ENCODE measurements at regions not wholly inside any gene's neighbourhood (a gene's known extent, or its start where the extent isn't known, plus 50 kb on each side); places are given as distances from the start of the nearest gene placed in this dataset.

DNA sequence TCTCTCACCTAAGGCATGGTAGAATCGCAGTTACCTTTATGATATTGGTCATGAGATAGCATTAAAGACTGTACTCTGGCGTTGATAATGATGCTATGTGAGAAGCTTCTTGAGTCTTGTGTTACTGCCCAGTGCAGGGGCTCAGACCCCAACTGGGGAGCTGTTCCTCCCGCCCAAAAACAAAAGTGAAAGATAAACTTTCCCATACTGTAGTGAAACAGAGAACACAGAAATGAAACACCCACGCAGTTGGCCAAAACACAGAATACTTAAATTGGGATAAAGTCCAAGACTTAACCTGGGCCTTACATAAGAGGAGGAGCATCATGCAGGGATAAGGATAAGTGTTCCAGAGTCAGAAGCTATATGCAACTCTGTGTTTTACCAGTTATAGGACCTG lies 130.6 kb downstream of the HHIPL2 start:
- no peak for DNase-seq (ENCODE audit: low spot score)
- TF ChIP-seq, protein P1, sequence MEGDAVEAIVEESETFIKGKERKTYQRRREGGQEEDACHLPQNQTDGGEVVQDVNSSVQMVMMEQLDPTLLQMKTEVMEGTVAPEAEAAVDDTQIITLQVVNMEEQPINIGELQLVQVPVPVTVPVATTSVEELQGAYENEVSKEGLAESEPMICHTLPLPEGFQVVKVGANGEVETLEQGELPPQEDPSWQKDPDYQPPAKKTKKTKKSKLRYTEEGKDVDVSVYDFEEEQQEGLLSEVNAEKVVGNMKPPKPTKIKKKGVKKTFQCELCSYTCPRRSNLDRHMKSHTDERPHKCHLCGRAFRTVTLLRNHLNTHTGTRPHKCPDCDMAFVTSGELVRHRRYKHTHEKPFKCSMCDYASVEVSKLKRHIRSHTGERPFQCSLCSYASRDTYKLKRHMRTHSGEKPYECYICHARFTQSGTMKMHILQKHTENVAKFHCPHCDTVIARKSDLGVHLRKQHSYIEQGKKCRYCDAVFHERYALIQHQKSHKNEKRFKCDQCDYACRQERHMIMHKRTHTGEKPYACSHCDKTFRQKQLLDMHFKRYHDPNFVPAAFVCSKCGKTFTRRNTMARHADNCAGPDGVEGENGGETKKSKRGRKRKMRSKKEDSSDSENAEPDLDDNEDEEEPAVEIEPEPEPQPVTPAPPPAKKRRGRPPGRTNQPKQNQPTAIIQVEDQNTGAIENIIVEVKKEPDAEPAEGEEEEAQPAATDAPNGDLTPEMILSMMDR (IDR thresholded peaks at IDR 0.05) = no peak
- no peak overlapping the region for H3K4me3 Mint-ChIP-seq (ENCODE audit: unreplicated experiment)
- H3K27me3 Mint-ChIP-seq (ENCODE audit: low read depth) = peaks cover 19% of the 10 kb centered on the region
- no peaks in the 10 kb centered on the region for H3K4me1 Mint-ChIP-seq (ENCODE audit: low read depth)
- H3K27ac Mint-ChIP-seq (ENCODE audit: unreplicated experiment) = no peak overlapping the region
- no peaks in the 10 kb centered on the region for H3K36me3 Mint-ChIP-seq (ENCODE audit: low read depth)
- H3K9me3 Mint-ChIP-seq (ENCODE audit: low read depth) = peaks cover 8% of the 10 kb centered on the region

DNA sequence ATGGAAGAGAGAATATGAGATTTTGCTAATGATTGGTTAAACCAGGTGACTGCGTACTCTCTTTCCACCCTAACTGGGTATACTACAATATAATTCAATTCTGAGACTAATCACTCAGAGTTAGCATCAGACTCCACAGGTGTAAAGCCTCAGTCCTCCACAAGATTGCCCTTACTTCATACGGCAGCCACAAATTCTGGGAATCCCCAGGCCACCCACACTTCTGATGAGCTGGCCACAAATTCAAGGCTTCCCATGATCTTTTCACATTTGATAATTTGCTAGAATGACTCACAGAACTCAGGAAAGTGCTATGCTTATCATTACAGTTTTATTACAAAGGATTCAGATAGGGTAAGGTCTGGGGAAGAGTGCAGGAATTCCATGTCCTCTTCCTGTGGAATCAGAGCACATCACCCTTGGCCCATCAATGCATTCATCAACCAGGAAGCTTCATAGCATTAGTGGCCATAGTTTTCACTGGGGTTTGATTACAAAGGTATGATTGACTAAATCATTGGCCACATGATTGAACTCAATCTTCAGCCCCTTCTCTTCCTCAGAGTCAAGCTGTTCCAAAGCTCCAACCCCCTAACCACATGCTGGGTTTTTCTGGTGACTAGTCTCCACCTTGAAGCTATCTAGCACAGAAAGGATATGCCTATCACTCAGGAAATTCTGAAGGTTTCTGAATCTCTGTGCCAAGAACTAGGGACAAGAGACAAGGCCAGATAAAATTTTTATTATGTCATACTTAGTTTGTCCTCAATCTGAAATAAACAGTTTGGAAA lies 131.7 kb downstream of the HHIPL2 start:
- peaks cover 11% of the 10 kb centered on the region for H3K9me3 Mint-ChIP-seq (ENCODE audit: low read depth)
- TF ChIP-seq, protein P1 (IDR thresholded peaks at IDR 0.05) = no peak
- H3K4me3 Mint-ChIP-seq (ENCODE audit: unreplicated experiment) = no peak overlapping the region
- DNase-seq (ENCODE audit: low spot score) = no peak
- no peaks in the 10 kb centered on the region for H3K36me3 Mint-ChIP-seq (ENCODE audit: low read depth)
- H3K27me3 Mint-ChIP-seq (ENCODE audit: low read depth) = peaks cover 12% of the 10 kb centered on the region
- H3K4me1 Mint-ChIP-seq (ENCODE audit: low read depth) = no peaks in the 10 kb centered on the region
- no peak overlapping the region for H3K27ac Mint-ChIP-seq (ENCODE audit: unreplicated experiment)

DNA sequence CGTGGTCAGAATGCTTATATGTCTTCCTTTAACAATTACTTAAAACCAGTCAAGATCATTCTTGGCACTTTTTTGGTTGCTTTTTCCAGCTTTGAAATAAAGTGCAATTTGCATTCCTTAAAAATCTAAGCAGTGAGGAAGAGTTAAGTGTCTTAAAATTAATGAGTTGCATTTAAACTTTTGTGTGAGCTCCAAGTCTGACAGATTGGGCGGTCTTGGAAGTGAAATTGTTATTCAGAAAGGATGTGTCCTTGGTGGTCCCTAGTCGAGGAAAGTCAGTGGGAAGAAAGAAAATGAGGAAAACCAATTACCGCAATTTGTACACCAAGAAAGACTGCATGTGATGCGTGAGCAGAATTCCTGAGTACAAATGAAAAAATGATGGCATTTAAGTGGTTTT lies 132.5 kb downstream of the HHIPL2 start:
- no peaks in the 10 kb centered on the region for H3K36me3 Mint-ChIP-seq (ENCODE audit: low read depth)
- H3K27ac Mint-ChIP-seq (ENCODE audit: unreplicated experiment) = no peak overlapping the region
- H3K4me1 Mint-ChIP-seq (ENCODE audit: low read depth) = no peaks in the 10 kb centered on the region
- peaks cover 8% of the 10 kb centered on the region for H3K27me3 Mint-ChIP-seq (ENCODE audit: low read depth)
- no peak for DNase-seq (ENCODE audit: low spot score)
- no peak overlapping the region for H3K4me3 Mint-ChIP-seq (ENCODE audit: unreplicated experiment)
- H3K9me3 Mint-ChIP-seq (ENCODE audit: low read depth) = peaks cover 11% of the 10 kb centered on the region
- TF ChIP-seq, protein P1 (IDR thresholded peaks at IDR 0.05) = no peak

DNA sequence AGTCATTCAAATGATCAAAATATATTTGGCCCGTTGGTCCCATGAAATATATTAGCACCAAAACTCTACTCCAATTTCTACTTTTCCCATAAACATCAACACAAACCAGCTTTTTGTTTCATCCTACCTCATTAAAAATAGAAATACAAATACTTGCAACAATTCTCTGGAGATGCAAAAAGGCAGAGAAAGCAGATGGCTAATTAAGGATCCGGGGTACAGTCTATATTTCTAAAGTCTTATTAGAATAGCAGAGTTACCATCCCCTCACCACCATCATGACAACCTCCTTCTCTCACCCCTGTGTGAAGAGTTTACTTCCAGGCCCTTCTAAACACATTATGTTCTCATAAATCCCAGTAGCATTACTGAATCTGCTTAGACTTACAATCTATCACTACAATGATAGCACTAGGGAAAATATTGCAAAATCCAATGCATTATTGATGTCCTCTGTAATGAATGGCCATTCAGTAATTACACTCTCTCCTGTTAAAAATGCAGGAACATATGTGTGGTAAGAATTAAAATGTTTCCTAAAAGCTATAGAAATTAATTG lies 133.8 kb downstream of the HHIPL2 start:
- TF ChIP-seq, protein P1 (IDR thresholded peaks at IDR 0.05) = no peak
- Mint-ChIP-seq H3K27ac (ENCODE audit: unreplicated experiment) (no peak overlapping the region), H3K27me3 (ENCODE audit: low read depth) (peaks cover 3% of the 10 kb centered on the region), H3K9me3 (ENCODE audit: low read depth) (peaks cover 15% of the 10 kb centered on the region), H3K36me3 (ENCODE audit: low read depth) (peaks cover 2% of the 10 kb centered on the region), H3K4me3 (ENCODE audit: unreplicated experiment) (no peak overlapping the region), H3K4me1 (ENCODE audit: low read depth) (no peaks in the 10 kb centered on the region)
- DNase-seq (ENCODE audit: low spot score) = no peak

DNA sequence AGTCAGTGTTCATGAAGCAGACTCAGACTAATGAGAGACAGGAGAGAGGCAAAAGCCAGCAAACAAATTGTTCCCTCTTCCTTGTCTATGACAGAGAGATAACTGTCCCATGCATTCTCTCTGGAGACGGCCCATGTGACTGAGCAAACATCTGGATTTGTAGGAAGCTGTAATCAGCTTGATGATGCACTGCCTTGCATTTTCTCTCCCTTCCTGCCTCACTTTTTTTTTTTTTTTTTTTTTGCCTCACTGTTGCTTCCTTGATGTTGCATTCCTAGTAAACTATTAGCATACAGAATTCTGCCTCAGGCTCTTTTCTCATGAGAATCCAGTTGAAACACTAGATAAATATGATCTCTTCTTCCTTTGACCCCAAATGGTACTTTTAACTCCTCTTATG lies 134.5 kb downstream of the HHIPL2 start:
- H3K9me3 Mint-ChIP-seq (ENCODE audit: low read depth) = peaks cover 20% of the 10 kb centered on the region
- H3K4me3 Mint-ChIP-seq (ENCODE audit: unreplicated experiment) = no peak overlapping the region
- peaks cover 5% of the 10 kb centered on the region for H3K36me3 Mint-ChIP-seq (ENCODE audit: low read depth)
- DNase-seq (ENCODE audit: low spot score) = no peak
- H3K27me3 Mint-ChIP-seq (ENCODE audit: low read depth) = peaks cover 7% of the 10 kb centered on the region
- TF ChIP-seq, protein P1 (IDR thresholded peaks at IDR 0.05) = no peak
- H3K4me1 Mint-ChIP-seq (ENCODE audit: low read depth) = no peaks in the 10 kb centered on the region
- H3K27ac Mint-ChIP-seq (ENCODE audit: unreplicated experiment) = no peak overlapping the region

Data from chondrocyte (in vitro differentiated cells).